Neural cell (in vitro differentiated cells): ENCODE measurements at regions not wholly inside any gene's neighbourhood (a gene's known extent, or its start where the extent isn't known, plus 50 kb on each side); places are given as distances from the start of the nearest gene placed in this dataset.

Source experiments
- H2AFZ ChIP-seq: fragments of 200-600, 300-800 bp; sonication (generic), shearing (Covaris generic); 2 replicates; pipeline ENCODE4 v1.6.0; 2014; ENCODE audit warnings: low read depth, mild to moderate bottlenecking, antibody characterized with exemption, low read length, moderate library complexity
- H3F3A ChIP-seq: fragments of 200-600 bp; shearing (Covaris generic); 2 replicates; pipeline ENCODE4 v1.6.1; 2016; ENCODE audit warnings: mild to moderate bottlenecking, moderate library complexity, mixed read lengths, antibody characterized with exemption, low read length; ENCODE audit not compliant: insufficient read depth, poor library complexity, severe bottlenecking
- H3K27ac ChIP-seq: fragments of 200-600, 300-800 bp; sonication (generic), shearing (Covaris generic); 2 replicates; pipeline ENCODE4 v1.5.1; 2014; ENCODE audit warnings: mild to moderate bottlenecking, low read length, moderate library complexity
- H3K27me3 ChIP-seq: fragments of 300-800, 200-600 bp; sonication (generic), shearing (Covaris generic); 2 replicates; pipeline ENCODE4 v1.6.0; 2014; ENCODE audit warnings: mild to moderate bottlenecking, low read depth, low read length, moderate library complexity; ENCODE audit not compliant: insufficient read depth
- H3K36me3 ChIP-seq: fragments of 300-800, 200-600 bp; sonication (generic), shearing (Covaris generic); 2 replicates; pipeline ENCODE4 v1.5.1; 2014; ENCODE audit warnings: mild to moderate bottlenecking, antibody characterized with exemption, low read length, moderate library complexity; ENCODE audit not compliant: insufficient read depth
- H3K4me2 ChIP-seq: fragments of 300-800, 200-600 bp; sonication (generic), shearing (Covaris generic); 2 replicates; pipeline ENCODE4 v1.6.0; 2014; ENCODE audit warnings: mild to moderate bottlenecking, low read length
- H3K4me3 ChIP-seq: fragments of 300-800, 200-600 bp; sonication (generic), shearing (Covaris generic); 2 replicates; pipeline ENCODE4 v1.5.1; 2014; ENCODE audit warnings: mild to moderate bottlenecking, low read length, moderate library complexity
- H3K79me2 ChIP-seq: fragments of 200-600 bp; shearing (Covaris generic); replicated peaks from 2 replicates; pipeline ENCODE4 v1.6.0; 2014; ENCODE audit warnings: mild to moderate bottlenecking, low read length, moderate library complexity; ENCODE audit not compliant: insufficient read depth
- H3K9ac ChIP-seq: fragments of 300-800, 200-600 bp; sonication (generic), shearing (Covaris generic); 2 replicates; pipeline ENCODE4 v1.6.1; 2016; ENCODE audit warnings: mild to moderate bottlenecking, low read length, mixed read lengths
- H3K9me2 ChIP-seq: fragments of 200-600 bp; shearing (Covaris generic); 2 replicates; pipeline ENCODE4 v1.6.1; 2016; ENCODE audit warnings: mild to moderate bottlenecking, low read length, mixed read lengths; ENCODE audit not compliant: insufficient read depth
- H3K9me3 ChIP-seq: fragments of 200-600, 300-800 bp; sonication (generic), shearing (Covaris generic); 2 replicates; pipeline ENCODE4 v1.6.1; 2016; ENCODE audit warnings: mild to moderate bottlenecking, mixed run types, low read length, moderate library complexity, mixed read lengths
- H4K20me1 ChIP-seq: fragments of 200-600 bp; shearing (Covaris generic); 2 replicates; pipeline ENCODE4 v1.6.1; 2016; ENCODE audit warnings: mild to moderate bottlenecking, mixed run types; ENCODE audit not compliant: insufficient read depth
- EP300 ChIP-seq: fragments of 450-650 bp; conservative IDR thresholded peaks from 2 replicates; pipeline ENCODE4 v1.6.1; 2014; ENCODE audit warnings: antibody characterized with exemption, mild to moderate bottlenecking, moderate library complexity; ENCODE audit not compliant: poor library complexity, severe bottlenecking
- EZH2 ChIP-seq: fragments of 200-600, 300-800 bp; shearing (Covaris generic), sonication (generic); IDR thresholded peaks from 2 replicates; pipeline ENCODE4 v1.6.1; 2014; ENCODE audit warnings: antibody characterized with exemption, low read length, borderline replicate concordance, mild to moderate bottlenecking; ENCODE audit not compliant: insufficient read depth, poor library complexity, severe bottlenecking
- MXI1 ChIP-seq: fragments of 450-650 bp; conservative IDR thresholded peaks from 2 replicates; pipeline ENCODE4 v1.6.1; 2014; ENCODE audit warnings: antibody characterized with exemption, mild to moderate bottlenecking; ENCODE audit not compliant: poor library complexity, severe bottlenecking
- POLR2AphosphoS5 ChIP-seq: IDR thresholded peaks from 2 replicates; pipeline ENCODE4 v1.6.1; 2012
- RAD21 ChIP-seq: fragments of 450-650 bp; conservative IDR thresholded peaks from 2 replicates; pipeline ENCODE4 v1.6.1; 2014; ENCODE audit warnings: antibody characterized with exemption, mild to moderate bottlenecking, moderate library complexity
- REST ChIP-seq: IDR thresholded peaks from 2 replicates; pipeline ENCODE4 v1.6.1; 2012; ENCODE audit warnings: borderline replicate concordance
- SMC3 ChIP-seq: fragments of 450-650 bp; conservative IDR thresholded peaks from 2 replicates; pipeline ENCODE4 v1.6.1; 2014; ENCODE audit warnings: antibody characterized with exemption, mild to moderate bottlenecking, moderate library complexity; ENCODE audit not compliant: poor library complexity
- TAF1 ChIP-seq: IDR thresholded peaks from 2 replicates; pipeline ENCODE4 v1.6.1; 2012; ENCODE audit warnings: low read depth
- TF ChIP-seq, protein P1 (sequence below): fragments of 450-650 bp; IDR thresholded peaks from 2 replicates; pipeline ENCODE4 v1.5.1; 2014; ENCODE audit warnings: antibody characterized with exemption, mild to moderate bottlenecking, moderate library complexity; ENCODE audit not compliant: poor library complexity, severe bottlenecking

- no peak overlapping the region for H3K27ac ChIP-seq
- no peaks in the 10 kb centered on the region for H3K79me2 ChIP-seq
- H4K20me1 ChIP-seq, result no peaks in the 10 kb centered on the region
- H3K4me2 ChIP-seq, result no peak overlapping the region
- no peaks in the 10 kb centered on the region for H3K9me3 ChIP-seq
- H3K36me3 ChIP-seq, result no peaks in the 10 kb centered on the region
- no peak overlapping the region for H3K4me3 ChIP-seq
- H2AFZ ChIP-seq, result no peak overlapping the region
- H3F3A ChIP-seq, result no peaks in the 10 kb centered on the region
- no peak overlapping the region for H3K9ac ChIP-seq
- TF ChIP-seq TAF1 (no peak), REST (no peak), MXI1 (no peak), SMC3 (no peak), RAD21 (no peak)
- TF ChIP-seq, protein P1, sequence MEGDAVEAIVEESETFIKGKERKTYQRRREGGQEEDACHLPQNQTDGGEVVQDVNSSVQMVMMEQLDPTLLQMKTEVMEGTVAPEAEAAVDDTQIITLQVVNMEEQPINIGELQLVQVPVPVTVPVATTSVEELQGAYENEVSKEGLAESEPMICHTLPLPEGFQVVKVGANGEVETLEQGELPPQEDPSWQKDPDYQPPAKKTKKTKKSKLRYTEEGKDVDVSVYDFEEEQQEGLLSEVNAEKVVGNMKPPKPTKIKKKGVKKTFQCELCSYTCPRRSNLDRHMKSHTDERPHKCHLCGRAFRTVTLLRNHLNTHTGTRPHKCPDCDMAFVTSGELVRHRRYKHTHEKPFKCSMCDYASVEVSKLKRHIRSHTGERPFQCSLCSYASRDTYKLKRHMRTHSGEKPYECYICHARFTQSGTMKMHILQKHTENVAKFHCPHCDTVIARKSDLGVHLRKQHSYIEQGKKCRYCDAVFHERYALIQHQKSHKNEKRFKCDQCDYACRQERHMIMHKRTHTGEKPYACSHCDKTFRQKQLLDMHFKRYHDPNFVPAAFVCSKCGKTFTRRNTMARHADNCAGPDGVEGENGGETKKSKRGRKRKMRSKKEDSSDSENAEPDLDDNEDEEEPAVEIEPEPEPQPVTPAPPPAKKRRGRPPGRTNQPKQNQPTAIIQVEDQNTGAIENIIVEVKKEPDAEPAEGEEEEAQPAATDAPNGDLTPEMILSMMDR, result no peak
- H3K9me2 ChIP-seq, result no peaks in the 10 kb centered on the region
- no peaks in the 10 kb centered on the region for H3K27me3 ChIP-seq
Measured at GRCh38 chr1:204760350-204760749, 74.8 kb upstream of the LRRN2 start.

GRCh38 chr1:204760757-204761156, 75.2 kb upstream of the LRRN2 start:
- Histone ChIP-seq H3K4me2 (no peak overlapping the region), H3F3A (no peaks in the 10 kb centered on the region), H3K9me3 (no peaks in the 10 kb centered on the region), H3K9ac (no peak overlapping the region), H3K27ac (no peak overlapping the region), H3K4me3 (no peak overlapping the region), H3K36me3 (no peaks in the 10 kb centered on the region), H4K20me1 (no peaks in the 10 kb centered on the region), H3K79me2 (no peaks in the 10 kb centered on the region), H2AFZ (no peak overlapping the region), H3K9me2 (no peaks in the 10 kb centered on the region), H3K27me3 (no peaks in the 10 kb centered on the region)
- TF ChIP-seq REST, result no peak
- no peak for TF ChIP-seq EP300
- no peak for TF ChIP-seq POLR2AphosphoS5
- TF ChIP-seq RAD21, result no peak
- TF ChIP-seq, protein P1, result no peak
- no peak for TF ChIP-seq EZH2
- TF ChIP-seq SMC3, result no peak
- TF ChIP-seq MXI1, result no peak
- no peak for TF ChIP-seq TAF1
